K562 (cell line): ENCODE measurements at regions not wholly inside any gene's neighbourhood (a gene's known extent, or its start where the extent isn't known, plus 50 kb on each side); places are given as distances from the start of the nearest gene placed in this dataset.

Experiments used
- TF ChIP-seq, protein P1 (sequence below), 2 experiments: fragments of 450-650 bp; IDR thresholded peaks; 2 replicates each; pipeline ENCODE4 v1.6.1; 2016; ENCODE audit warnings: mild to moderate bottlenecking in 2 of 2, borderline replicate concordance in 1 of 2, low read depth in 1 of 2, moderate library complexity in 1 of 2
- TF ChIP-seq, protein P2 (sequence below): IDR thresholded peaks from 2 replicates; pipeline ENCODE4 v1.6.1; 2014; ENCODE audit warnings: antibody characterized with exemption

DNA sequence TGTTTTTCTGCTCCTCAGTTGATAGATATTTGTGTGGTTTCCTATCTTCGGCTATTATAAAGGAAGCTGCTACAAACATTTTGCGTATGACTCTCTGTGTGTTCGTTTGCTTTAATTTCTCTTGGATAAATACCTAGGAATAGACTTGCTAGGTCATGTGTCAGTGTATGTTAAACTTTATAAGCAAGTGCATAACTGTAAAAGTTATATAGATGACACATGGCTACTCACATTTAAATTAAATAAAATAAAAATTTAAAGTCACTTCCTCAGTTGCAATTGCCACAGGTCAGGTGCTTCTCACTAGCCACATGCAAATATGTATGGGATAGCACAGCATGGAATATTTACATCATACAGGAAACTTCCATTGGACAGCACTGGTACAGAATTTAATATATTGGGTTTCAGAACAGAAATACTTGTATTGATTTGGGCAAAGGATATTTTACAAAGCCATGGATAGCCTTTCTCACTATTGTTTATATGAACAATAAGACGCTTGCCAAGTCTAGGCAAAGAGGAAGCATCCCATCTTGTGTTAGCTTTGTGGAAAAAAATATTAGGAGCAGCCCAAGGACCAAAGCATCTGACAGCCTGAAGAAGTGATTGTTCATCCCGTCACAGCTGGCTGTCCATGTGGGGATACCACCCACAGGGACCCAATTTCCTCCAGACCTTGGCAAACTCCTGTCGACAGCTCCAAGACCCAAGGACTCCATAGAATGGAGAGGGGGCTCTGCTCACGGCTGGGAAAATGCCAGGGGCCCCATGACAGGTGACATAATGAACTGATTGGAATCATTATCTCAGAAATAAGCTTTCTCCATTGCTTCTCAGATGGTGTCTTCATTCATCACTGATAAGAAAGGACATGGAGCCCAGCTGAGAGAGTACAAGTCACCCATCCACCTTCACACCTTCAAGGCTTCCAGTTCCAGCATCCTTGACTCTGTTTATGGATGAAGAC is 196.7 kb downstream of the SH3BP4 start (continued):
- TF ChIP-seq, protein P1, sequence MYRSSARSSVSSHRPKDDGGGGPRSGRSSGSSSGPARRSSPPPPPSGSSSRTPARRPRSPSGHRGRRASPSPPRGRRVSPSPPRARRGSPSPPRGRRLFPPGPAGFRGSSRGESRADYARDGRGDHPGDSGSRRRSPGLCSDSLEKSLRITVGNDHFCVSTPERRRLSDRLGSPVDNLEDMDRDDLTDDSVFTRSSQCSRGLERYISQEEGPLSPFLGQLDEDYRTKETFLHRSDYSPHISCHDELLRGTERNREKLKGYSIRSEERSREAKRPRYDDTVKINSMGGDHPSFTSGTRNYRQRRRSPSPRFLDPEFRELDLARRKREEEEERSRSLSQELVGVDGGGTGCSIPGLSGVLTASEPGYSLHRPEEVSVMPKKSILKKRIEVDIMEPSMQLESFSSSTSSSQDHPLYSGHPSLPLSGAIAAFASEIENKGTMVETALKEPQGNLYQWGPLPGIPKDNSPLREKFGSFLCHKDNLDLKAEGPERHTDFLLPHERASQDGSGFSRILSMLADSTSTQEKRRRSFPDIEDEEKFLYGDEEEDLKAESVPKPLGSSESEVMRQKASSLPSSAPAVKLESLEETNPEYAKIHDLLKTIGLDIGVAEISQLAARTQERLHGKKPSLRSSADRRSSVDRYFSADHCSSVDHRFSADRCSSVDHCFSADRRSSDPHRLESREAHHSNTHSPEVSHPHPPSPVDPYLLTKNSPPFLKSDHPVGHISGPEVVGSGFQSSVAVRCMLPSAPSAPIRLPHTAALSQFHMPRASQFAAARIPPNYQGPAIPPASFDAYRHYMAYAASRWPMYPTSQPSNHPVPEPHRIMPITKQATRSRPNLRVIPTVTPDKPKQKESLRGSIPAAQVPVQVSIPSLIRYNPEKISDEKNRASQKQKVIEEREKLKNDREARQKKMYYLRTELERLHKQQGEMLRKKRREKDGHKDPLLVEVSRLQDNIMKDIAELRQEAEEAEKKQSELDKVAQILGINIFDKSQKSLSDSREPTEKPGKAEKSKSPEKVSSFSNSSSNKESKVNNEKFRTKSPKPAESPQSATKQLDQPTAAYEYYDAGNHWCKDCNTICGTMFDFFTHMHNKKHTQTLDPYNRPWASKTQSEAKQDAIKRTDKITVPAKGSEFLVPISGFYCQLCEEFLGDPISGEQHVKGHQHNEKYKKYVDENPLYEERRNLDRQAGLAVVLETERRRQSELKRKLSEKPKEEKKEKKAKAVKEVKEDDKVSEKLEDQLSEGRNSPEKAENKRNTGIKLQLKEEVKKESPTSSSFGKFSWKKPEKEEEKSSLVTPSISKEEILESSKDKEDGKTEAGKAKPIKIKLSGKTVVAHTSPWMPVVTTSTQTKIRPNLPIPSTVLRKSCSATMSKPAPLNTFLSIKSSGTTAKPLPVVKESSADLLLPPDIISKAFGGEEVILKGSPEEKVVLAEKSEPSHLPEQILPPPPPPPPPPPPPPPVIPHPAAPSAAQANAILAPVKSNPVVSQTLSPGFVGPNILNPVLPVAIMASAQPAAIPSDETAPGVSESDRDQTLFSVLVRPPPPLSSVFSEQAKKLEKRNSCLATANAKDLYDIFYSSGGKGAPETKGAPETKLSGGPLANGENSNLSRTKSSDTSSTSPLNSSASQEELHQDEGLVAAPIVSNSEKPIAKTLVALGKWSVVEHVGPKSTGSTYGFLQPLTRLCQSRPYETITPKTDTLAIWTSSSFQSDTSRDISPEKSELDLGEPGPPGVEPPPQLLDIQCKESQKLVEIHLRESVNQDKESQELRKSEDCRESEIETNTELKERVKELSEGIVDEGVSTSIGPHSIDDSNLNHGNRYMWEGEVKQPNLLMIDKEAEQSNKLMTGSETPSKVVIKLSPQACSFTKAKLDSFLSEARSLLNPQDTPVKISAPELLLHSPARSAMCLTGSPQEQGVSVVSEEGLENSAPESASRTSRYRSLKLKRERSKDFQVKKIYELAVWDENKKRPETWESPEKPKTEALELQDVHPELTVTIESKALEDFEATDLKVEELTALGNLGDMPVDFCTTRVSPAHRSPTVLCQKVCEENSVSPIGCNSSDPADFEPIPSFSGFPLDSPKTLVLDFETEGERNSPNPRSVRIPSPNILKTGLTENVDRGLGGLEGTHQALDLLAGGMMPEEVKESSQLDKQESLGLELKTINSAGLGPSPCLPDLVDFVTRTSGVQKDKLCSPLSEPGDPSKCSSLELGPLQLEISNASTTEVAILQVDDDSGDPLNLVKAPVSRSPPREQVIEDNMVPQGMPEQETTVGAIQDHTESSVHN (IDR thresholded peaks at IDR 0.05; ENCODE audit: borderline replicate concordance in 1 of 2, low read depth in 1 of 2), result no peak
- TF ChIP-seq, protein P2, sequence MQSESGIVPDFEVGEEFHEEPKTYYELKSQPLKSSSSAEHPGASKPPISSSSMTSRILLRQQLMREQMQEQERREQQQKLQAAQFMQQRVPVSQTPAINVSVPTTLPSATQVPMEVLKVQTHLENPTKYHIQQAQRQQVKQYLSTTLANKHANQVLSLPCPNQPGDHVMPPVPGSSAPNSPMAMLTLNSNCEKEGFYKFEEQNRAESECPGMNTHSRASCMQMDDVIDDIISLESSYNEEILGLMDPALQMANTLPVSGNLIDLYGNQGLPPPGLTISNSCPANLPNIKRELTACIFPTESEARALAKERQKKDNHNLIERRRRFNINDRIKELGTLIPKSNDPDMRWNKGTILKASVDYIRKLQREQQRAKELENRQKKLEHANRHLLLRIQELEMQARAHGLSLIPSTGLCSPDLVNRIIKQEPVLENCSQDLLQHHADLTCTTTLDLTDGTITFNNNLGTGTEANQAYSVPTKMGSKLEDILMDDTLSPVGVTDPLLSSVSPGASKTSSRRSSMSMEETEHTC, result no peak
